ENCODE measurements at regions not wholly inside any gene's neighbourhood (a gene's known extent, or its start where the extent isn't known, plus 50 kb on each side); places are given as distances from the start of the nearest gene placed in this dataset.

DNA sequence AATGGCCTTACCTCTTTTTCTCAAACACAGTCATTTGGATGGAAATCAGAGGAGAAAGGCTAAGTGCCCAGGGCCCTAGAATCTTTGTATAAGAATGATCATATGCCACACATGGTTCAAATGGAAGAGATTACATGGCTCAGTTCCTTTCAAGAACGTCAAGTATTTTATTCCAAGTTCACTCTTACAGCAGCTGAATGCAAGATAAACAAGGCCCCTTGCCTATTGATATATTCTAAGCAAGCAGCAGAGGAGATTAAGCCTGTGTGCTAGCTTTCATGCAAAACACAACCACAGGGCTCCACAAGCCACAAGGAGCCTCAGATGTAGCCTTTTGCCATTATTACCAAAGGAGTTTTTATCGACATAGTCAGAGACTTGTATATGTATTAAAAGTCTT is 55.3 kb upstream of the SLCO6A1 start:
- dilution Hi-C loops (cut with MboI; ENCODE audit: extremely low pct_ligation_motif_present, low sequenced_read_pairs), result no loop called here
- H2AFZ ChIP-seq (ENCODE audit: control insufficient read depth, low read length), result no peak overlapping the region

DNA sequence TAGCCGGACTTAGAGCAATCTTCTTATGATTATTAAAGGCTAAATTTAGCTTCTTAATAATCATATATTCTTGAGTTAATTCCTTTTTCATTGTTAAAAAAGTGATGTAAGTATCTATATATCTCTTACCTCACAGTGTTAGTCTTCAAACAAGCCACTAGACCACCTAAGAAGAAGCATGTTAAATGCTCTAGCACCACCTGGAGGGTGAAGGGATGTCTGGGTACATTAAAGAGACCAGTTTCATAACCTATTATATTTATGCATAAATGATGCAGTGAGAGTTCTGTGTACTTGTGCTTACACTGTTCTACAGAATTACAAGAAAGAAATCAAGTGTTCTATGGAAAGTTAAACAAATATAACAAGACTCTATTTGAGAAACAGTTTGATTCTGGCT is 55.9 kb upstream of the SLCO6A1 start:
- Histone ChIP-seq H3K9ac (ENCODE audit: control insufficient read depth, extremely low read depth, insufficient read depth, low read length) (no peak overlapping the region), H3K4me2 (ENCODE audit: control insufficient read depth, extremely low read depth, insufficient read depth, low read depth, low read length) (no peak overlapping the region), H3K4me1 (ENCODE audit: control insufficient read depth, extremely low read depth, insufficient read depth, low read length) (no peaks in the 10 kb centered on the region), H4K20me1 (ENCODE audit: control insufficient read depth, extremely low read depth, insufficient read depth, low read length) (no peaks in the 10 kb centered on the region), H3K27me3 (ENCODE audit: control insufficient read depth, extremely low read depth, insufficient read depth, low read length) (no peaks in the 10 kb centered on the region), H3K4me3 (ENCODE audit: control insufficient read depth in 2 of 3, extremely low read depth in 1 of 3, insufficient read depth in 2 of 3, low read depth in 1 of 3, low read length in 3 of 3) (no peak overlapping the region), H2AFZ (ENCODE audit: control insufficient read depth, low read length) (no peak overlapping the region), H3K36me3 (ENCODE audit: control insufficient read depth in 2 of 2, extremely low read depth in 1 of 2, insufficient read depth in 2 of 2, low read length in 2 of 2) (no peaks in the 10 kb centered on the region), H3K79me2 (ENCODE audit: control insufficient read depth, insufficient read depth, low read length) (no peaks in the 10 kb centered on the region), H3K9me1 (ENCODE audit: control insufficient read depth, extremely low read depth, insufficient read depth, low read length) (no peaks in the 10 kb centered on the region), H3K9me3 (ENCODE audit: control insufficient read depth, low read depth, low read length) (no peaks in the 10 kb centered on the region), H3K27ac (ENCODE audit: control insufficient read depth, insufficient read depth, low read length) (no peak overlapping the region)
- no peak for FAIRE-seq
- DNase-seq (ENCODE audit: low read depth, low spot score), result no peak
- TF ChIP-seq CTCF (optimal IDR thresholded peaks at IDR 0.05 in 1 of 3, IDR thresholded peaks at IDR 0.05 in 1 of 3, conservative IDR thresholded peaks at IDR 0.05 in 1 of 3; ENCODE audit: extremely low read depth in 1 of 3, insufficient read depth in 2 of 3, low read length in 3 of 3) (no peak), EZH2 (IDR thresholded peaks at IDR 0.05; ENCODE audit: low read length) (no peak)
- dilution Hi-C loops (cut with MboI; ENCODE audit: extremely low pct_ligation_motif_present, low sequenced_read_pairs), result no loop called here

More for the DNA sequence above, 55.3 kb upstream of the SLCO6A1 start:
- Histone ChIP-seq H3K79me2 (ENCODE audit: control insufficient read depth, insufficient read depth, low read length) (no peaks in the 10 kb centered on the region), H3K9me1 (ENCODE audit: control insufficient read depth, extremely low read depth, insufficient read depth, low read length) (no peaks in the 10 kb centered on the region), H3K4me1 (ENCODE audit: control insufficient read depth, extremely low read depth, insufficient read depth, low read length) (no peaks in the 10 kb centered on the region), H3K27ac (ENCODE audit: control insufficient read depth, insufficient read depth, low read length) (no peak overlapping the region), H3K4me2 (ENCODE audit: control insufficient read depth, extremely low read depth, insufficient read depth, low read depth, low read length) (no peak overlapping the region), H4K20me1 (ENCODE audit: control insufficient read depth, extremely low read depth, insufficient read depth, low read length) (no peaks in the 10 kb centered on the region), H3K36me3 (ENCODE audit: control insufficient read depth in 2 of 2, extremely low read depth in 1 of 2, insufficient read depth in 2 of 2, low read length in 2 of 2) (no peaks in the 10 kb centered on the region), H3K9me3 (ENCODE audit: control insufficient read depth, low read depth, low read length) (no peaks in the 10 kb centered on the region), H3K4me3 (ENCODE audit: control insufficient read depth in 2 of 3, extremely low read depth in 1 of 3, insufficient read depth in 2 of 3, low read depth in 1 of 3, low read length in 3 of 3) (no peak overlapping the region), H3K9ac (ENCODE audit: control insufficient read depth, extremely low read depth, insufficient read depth, low read length) (no peak overlapping the region), H3K27me3 (ENCODE audit: control insufficient read depth, extremely low read depth, insufficient read depth, low read length) (no peaks in the 10 kb centered on the region)
- TF ChIP-seq CTCF (optimal IDR thresholded peaks at IDR 0.05 in 1 of 3, IDR thresholded peaks at IDR 0.05 in 1 of 3, conservative IDR thresholded peaks at IDR 0.05 in 1 of 3; ENCODE audit: extremely low read depth in 1 of 3, insufficient read depth in 2 of 3, low read length in 3 of 3) (no peak), EZH2 (IDR thresholded peaks at IDR 0.05; ENCODE audit: low read length) (no peak)
- FAIRE-seq, result no peak
- DNase-seq (ENCODE audit: low read depth, low spot score), result no peak
